ENCODE measurements at regions not wholly inside any gene's neighbourhood (a gene's known extent, or its start where the extent isn't known, plus 50 kb on each side); places are given as distances from the start of the nearest gene placed in this dataset.

DNA sequence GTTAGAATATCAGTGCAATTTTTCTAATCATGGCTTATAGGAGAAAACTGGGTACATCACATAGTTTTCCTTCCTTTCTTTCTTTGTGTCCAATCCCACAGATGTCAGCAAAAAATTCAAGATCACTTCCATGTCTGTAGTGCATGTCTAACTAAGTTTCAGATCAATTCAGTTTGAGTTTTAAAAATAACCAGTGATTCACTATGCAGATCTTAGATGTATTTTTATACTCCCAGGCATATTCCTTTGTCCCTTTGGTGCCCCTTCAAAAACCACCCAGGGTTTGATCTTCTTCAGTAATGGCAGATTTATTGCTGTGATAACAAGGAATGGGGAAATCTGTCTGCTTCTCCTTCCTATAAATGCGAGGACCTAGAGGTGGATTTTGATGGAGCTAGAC lies 915.6 kb downstream of the METTL15 start:
- no peak for DNase-seq
- Histone ChIP-seq H3K4me3 (no peak overlapping the region), H3K36me3 (peaks cover 12% of the 10 kb centered on the region), H3K9me3 (peaks cover 28% of the 10 kb centered on the region), H3K27me3 (no peaks in the 10 kb centered on the region)

DNA sequence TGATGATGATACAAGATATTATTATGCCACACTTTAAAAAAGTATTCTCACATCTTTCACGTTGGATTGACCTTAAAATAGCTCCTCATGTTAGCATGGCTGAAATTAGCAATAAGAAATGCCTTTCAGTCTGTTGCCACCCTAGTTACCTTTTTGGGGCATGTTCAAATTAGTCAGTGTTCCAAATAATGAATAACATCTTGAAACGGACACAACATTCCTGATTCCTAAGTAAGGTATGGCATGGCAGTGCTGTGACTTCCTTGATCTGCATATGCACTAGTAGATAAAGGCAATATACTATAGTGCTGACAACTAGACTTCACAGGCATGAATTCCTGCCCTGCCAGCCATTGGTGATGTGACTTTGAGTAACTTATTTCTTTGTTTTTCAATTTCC lies 914.5 kb downstream of the METTL15 start:
- Histone ChIP-seq H3K9me3 (peaks cover 19% of the 10 kb centered on the region), H3K27me3 (no peaks in the 10 kb centered on the region), H3K36me3 (peaks cover 12% of the 10 kb centered on the region), H3K4me3 (no peak overlapping the region)
- peak; percentile 4 for DNase-seq

- Histone ChIP-seq H3K9me3 (peaks cover 10% of the 10 kb centered on the region), H3K27me3 (no peaks in the 10 kb centered on the region), H3K36me3 (peaks cover 10% of the 10 kb centered on the region), H3K4me3 (no peak overlapping the region)
- peak; percentile 14 for DNase-seq
Observed at GRCh38 chr11:29019960-29020683, 911.9 kb downstream of the METTL15 start.

DNA sequence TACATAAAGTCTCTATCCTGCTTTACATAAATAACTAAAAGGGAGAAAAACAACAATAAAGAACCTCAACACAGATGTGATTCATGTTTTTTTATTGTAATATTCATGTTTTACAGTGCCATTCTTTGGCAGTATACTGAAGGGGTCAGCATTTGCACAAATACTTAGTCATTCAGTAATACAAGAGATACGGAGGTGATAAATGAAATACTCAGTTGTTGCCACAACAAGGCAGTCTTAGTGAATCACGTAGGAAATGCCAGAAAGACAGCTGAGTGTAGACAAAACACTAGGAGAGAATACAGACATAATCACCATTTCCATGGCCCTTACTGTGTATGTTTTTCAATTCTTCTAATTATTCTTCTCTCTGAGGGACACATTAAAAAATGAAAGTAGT lies 910.4 kb downstream of the METTL15 start:
- peaks cover 1% of the 10 kb centered on the region; the same call in 1 of the 2 replicates for H3K36me3 ChIP-seq
- no peak for DNase-seq
- H3K9me3 ChIP-seq, result peaks cover 12% of the 10 kb centered on the region
- H3K4me3 ChIP-seq, result no peak overlapping the region
- no peaks in the 10 kb centered on the region for H3K27me3 ChIP-seq

DNA sequence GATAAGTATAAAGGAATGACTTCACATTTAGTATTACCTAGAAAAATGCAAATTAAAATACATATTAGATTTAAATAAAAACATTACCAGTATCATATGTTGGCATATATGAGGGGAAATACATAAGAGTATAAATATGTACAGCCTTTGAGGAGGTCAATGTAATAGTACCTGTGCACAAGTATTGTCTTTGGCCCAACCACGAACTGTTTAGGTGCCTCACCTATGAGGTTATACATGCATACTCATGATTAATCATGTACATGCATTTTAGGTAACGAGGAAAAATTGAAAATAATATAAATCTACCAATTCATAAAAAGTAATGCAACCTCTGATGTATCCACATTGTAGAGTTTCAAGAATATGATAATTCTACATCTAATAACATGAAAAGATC lies 909.8 kb downstream of the METTL15 start:
- H3K9me3 ChIP-seq, result peaks cover 9% of the 10 kb centered on the region
- H3K4me3 ChIP-seq, result no peak overlapping the region
- DNase-seq, result no peak
- H3K27me3 ChIP-seq, result no peaks in the 10 kb centered on the region
- no peaks in the 10 kb centered on the region for H3K36me3 ChIP-seq

DNA sequence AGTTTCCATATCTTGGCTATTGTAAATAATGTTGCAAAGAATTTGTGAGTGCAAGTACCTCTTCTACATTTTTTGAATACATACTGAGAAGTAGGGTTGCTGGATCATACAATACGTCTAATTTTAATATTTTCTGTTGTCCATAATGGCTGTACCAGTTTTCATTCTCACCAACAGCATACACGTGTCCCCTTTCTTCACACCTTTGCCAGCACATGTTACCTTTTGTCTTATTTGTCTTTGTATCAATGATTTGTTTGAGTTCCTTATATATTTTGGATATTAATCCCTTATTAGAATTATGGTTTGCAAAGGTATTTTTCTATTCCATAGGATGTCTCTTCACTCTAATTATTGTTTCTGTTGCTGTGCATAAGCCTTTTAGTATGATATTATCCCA lies 904.3 kb downstream of the METTL15 start:
- Histone ChIP-seq H3K9me3 (peaks cover 5% of the 10 kb centered on the region), H3K4me3 (no peak overlapping the region), H3K27me3 (no peaks in the 10 kb centered on the region), H3K36me3 (no peaks in the 10 kb centered on the region)
- DNase-seq, result no peak

DNA sequence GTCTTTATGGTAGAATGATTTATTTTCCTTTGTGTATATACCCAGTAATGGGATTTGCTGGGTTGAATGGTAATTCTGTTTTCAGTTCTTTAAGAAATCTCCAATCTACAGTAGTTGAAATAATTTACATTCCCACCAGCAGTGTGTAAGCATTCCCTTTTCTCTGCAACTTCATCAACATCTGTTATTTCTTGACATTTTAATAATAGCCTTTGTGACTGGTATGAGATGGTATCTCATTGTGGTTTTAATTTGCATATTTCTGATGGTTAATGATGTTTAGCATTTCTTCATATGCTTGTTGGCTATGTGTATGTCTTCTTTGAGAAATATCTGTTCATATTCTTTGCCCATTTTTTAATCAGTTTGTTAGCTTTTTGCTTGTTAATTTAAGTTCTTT lies 901.2 kb downstream of the METTL15 start:
- no peak overlapping the region for H3K4me3 ChIP-seq
- H3K9me3 ChIP-seq, result peaks cover 2% of the 10 kb centered on the region; the same call in 1 of the 2 replicates
- no peaks in the 10 kb centered on the region for H3K36me3 ChIP-seq
- DNase-seq, result no peak
- no peaks in the 10 kb centered on the region for H3K27me3 ChIP-seq

DNA sequence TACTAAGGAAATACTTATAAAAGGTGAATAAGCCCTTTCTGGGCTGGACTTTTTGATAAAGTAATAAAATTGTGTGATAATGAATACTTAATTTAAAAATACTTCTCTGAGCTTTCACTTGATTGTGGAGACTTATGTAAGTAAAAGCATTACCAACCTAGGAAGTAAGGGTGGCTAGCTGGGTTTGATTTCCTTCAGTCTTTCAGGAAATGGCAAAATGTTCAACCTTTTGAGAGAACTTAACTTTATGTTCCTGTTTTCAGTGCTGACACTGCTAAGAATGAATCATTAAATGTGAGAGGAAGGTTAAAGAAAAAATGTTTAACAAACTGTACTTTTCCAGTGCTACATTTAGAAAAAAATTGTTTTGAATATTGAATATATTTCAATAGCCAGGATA lies 900.3 kb downstream of the METTL15 start:
- Histone ChIP-seq H3K27me3 (no peaks in the 10 kb centered on the region), H3K9me3 (peaks cover 2% of the 10 kb centered on the region; the same call in 1 of the 2 replicates), H3K4me3 (no peak overlapping the region), H3K36me3 (no peaks in the 10 kb centered on the region)
- DNase-seq, result no peak

DNA sequence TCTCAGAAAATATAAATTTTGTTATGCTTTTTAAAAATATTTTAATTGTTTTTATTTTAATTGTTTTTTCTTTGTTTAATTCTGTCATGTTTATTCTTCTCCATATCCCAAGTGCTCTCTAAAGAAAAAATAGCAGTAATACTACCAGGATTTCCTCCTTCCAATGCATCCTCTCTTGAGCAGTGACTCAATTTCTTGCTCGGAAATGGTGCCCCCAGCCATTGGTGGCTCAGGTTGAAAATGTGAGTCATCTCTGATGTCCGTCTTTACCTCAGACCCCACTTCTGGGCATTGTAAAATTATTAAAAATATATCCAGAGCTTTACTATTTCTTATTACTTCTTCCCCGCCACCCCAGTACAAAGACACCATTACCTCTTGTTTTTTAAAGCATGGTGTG lies 898.5 kb downstream of the METTL15 start:
- Histone ChIP-seq H3K27me3 (no peaks in the 10 kb centered on the region), H3K4me3 (no peak overlapping the region), H3K36me3 (no peaks in the 10 kb centered on the region), H3K9me3 (peaks cover 2% of the 10 kb centered on the region; the same call in 1 of the 2 replicates)
- no peak for DNase-seq

DNA sequence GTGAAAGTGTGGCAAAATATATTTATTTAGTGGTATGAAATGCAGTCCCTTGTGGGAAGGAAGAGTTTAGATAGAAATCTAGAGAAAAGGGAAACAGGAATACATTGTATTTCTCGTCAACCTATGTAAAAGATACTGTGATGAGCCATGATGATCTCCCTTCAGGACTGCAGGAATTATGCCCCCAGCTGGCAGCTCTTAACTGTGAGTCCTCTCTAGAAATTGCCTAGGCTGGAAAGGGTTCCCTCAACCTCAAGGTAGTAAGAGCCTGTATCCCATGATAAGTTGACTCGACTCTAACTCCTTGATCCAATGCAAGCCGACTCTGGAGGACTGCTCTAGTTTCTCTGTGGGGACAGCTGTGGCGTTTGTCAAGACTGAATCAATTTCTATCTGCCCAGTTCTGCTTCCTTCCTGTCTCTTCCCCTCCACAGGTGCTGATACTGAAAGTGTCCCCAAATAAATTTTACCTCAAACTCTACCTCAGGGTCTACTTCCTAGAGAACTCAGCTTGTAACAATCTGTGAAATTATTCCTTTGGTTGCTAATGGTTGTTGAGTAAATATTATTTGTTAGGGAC lies 897.3 kb downstream of the METTL15 start:
- no peak for DNase-seq
- Histone ChIP-seq H3K4me3 (no peak overlapping the region), H3K27me3 (no peaks in the 10 kb centered on the region), H3K9me3 (peaks cover 2% of the 10 kb centered on the region; the same call in 1 of the 2 replicates), H3K36me3 (no peaks in the 10 kb centered on the region)

- no peak for DNase-seq
- no peak overlapping the region for H3K4me3 ChIP-seq
- H3K27me3 ChIP-seq, result no peaks in the 10 kb centered on the region
- H3K36me3 ChIP-seq, result no peaks in the 10 kb centered on the region
- H3K9me3 ChIP-seq, result peaks cover 2% of the 10 kb centered on the region; the same call in 1 of the 2 replicates
Observed at GRCh38 chr11:29002816-29003215, 894.6 kb downstream of the METTL15 start.

DNA sequence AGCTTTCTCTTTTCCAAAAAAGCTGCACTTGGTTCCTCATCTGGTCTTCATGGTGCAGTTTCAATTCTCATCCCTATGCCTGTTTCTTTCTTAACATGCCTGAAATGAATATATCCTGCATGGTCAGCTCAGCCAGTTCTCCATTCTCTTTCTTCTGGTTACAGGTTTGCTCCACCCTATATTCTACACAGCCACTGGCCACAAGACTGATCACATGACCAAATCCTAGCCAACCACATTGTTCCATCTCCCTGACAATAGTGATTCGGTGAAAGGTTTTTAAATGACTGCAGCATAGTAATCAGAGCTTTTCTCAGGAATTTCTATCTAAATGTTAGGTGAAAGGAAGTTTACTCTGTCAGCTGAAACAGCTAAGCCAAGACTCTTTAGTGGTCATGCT lies 891.4 kb downstream of the METTL15 start:
- Histone ChIP-seq H3K9me3 (no peaks in the 10 kb centered on the region), H3K36me3 (no peaks in the 10 kb centered on the region)

DNA sequence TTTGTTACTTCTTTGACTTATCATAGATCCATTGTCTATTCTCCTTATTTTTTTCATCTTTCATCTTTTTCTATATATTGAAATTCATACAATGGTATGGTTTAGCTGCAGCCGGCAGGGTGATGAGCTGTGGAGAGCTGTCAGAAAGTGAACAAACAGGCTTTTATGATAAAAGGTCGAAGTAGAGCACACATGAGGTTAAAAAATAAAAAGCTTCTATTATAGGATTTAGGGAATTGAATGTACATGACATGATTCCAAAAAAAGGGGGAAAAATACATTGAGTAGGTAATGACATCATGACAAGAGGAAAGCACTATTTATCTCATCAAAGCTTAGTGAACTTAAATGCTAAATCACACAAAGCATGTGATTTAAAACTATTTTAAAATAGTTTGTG lies 884.8 kb downstream of the METTL15 start:
- Histone ChIP-seq H3K4me3 (no peak overlapping the region), H3K9me3 (no peaks in the 10 kb centered on the region; the same call in 1 of the 2 replicates), H3K36me3 (no peaks in the 10 kb centered on the region), H3K27me3 (no peaks in the 10 kb centered on the region)
- no peak for DNase-seq

More for the DNA sequence above, 891.4 kb downstream of the METTL15 start:
- no peaks in the 10 kb centered on the region for H3K27me3 ChIP-seq
- H3K4me3 ChIP-seq, result no peak overlapping the region
- DNase-seq, result no peak

- H3K4me3 ChIP-seq, result no peak overlapping the region
- no peaks in the 10 kb centered on the region for H3K36me3 ChIP-seq
- DNase-seq, result no peak
- no peaks in the 10 kb centered on the region; the same call in 1 of the 2 replicates for H3K9me3 ChIP-seq
- H3K27me3 ChIP-seq, result no peaks in the 10 kb centered on the region
Observed at GRCh38 chr11:28984231-28984630, 876.0 kb downstream of the METTL15 start.

DNA sequence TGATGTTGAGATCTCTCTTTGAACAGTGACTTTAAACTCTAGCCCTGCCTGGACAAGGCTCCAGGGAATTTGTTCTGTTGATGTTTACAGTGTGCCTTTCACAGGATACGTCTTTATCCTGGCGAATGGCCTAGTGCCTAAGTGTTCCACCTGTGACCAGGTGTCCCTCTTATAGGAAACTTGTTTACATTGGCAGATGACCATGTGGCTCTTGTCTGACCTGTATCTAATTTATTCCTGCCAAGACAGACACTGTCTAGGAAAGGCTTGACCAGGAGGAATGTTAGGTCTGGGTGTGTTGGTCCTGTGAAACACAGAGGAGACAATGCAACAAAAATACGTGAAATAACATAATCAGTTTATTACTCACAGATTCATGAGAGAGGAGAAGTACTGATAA lies 875.6 kb downstream of the METTL15 start:
- no peaks in the 10 kb centered on the region for H3K27me3 ChIP-seq
- H3K4me3 ChIP-seq, result no peak overlapping the region
- H3K9me3 ChIP-seq, result no peaks in the 10 kb centered on the region; the same call in 1 of the 2 replicates
- H3K36me3 ChIP-seq, result no peaks in the 10 kb centered on the region
- no peak for DNase-seq

GRCh38 chr11:28981381-28981780 lies 873.2 kb downstream of the METTL15 start:
- Histone ChIP-seq H3K9me3 (no peaks in the 10 kb centered on the region; the same call in 1 of the 2 replicates), H3K4me3 (no peak overlapping the region), H3K27me3 (no peaks in the 10 kb centered on the region), H3K36me3 (no peaks in the 10 kb centered on the region)
- no peak for DNase-seq

GRCh38 chr11:28976801-28977145 lies 868.6 kb downstream of the METTL15 start:
- H3K36me3 ChIP-seq, result 0 out of 2 replicates have a peak, but pooled peaks cover 3% of the 10 kb centered on the region
- H3K4me3 ChIP-seq, result peak overlapping the region; percentile 4; the same call in 1 of the 2 replicates
- H3K9me3 ChIP-seq, result no peaks in the 10 kb centered on the region
- no peaks in the 10 kb centered on the region for H3K27me3 ChIP-seq
- DNase-seq, result peak; percentile 30
